Bronchial epithelial cell (primary cell): ENCODE measurements at regions not wholly inside any gene's neighbourhood (a gene's known extent, or its start where the extent isn't known, plus 50 kb on each side); places are given as distances from the start of the nearest gene placed in this dataset.
"Not testable (repeated sequence)": the region's sequence is repeated elsewhere in the genome, so short reads cannot be mapped to it uniquely, and the experiment has no call there.

Experiments used
- DNase-seq: peaks from one replicate; pipeline ENCODE4 v3.0.0-alpha.2; 2010; ENCODE audit warnings: low read depth
- FAIRE-seq: peaks from 2 replicates; lab custom pipeline; 2011; peaks lifted over from hg19 to GRCh38; lab: Jason Lieb, UNC
- H3K27me3 ChIP-seq: 2 replicates; pipeline ENCODE4 v1.5.1; 2011; ENCODE audit warnings: low read length; ENCODE audit not compliant: control insufficient read depth, insufficient read depth
- H3K36me3 ChIP-seq: 2 replicates; pipeline ENCODE4 v1.5.1; 2011; ENCODE audit warnings: low read length; ENCODE audit not compliant: control insufficient read depth, insufficient read depth
- H3K4me3 ChIP-seq: 2 replicates; pipeline ENCODE4 v1.5.1; 2011; ENCODE audit warnings: mild to moderate bottlenecking, low read depth, low read length, control low read depth
- CTCF ChIP-seq: IDR thresholded peaks from 2 replicates; pipeline ENCODE4 v1.5.1; 2011; ENCODE audit warnings: mild to moderate bottlenecking, moderate library complexity, low read length, control low read depth, inconsistent platforms; ENCODE audit not compliant: insufficient read depth, severe bottlenecking

- no peaks in the 10 kb centered on the region for H3K27me3 ChIP-seq
- H3K36me3 ChIP-seq = no peaks in the 10 kb centered on the region
- DNase-seq (no peak), FAIRE-seq (no peak)
- no peak for TF ChIP-seq CTCF
- H3K4me3 ChIP-seq = no peak overlapping the region
These were observed 55.1 kb upstream of the TLR4 start for GRCh38 chr9:117649126-117649525.

- no peaks in the 10 kb centered on the region for H3K36me3 ChIP-seq
- no peak for TF ChIP-seq CTCF
- H3K4me3 ChIP-seq = no peak overlapping the region
- no peak for FAIRE-seq
- no peaks in the 10 kb centered on the region for H3K27me3 ChIP-seq
- DNase-seq = no peak
These were observed 59.1 kb upstream of the TLR4 start for GRCh38 chr9:117644932-117645636.

- Histone ChIP-seq H3K27me3 (no peaks in the 10 kb centered on the region), H3K36me3 (no peaks in the 10 kb centered on the region), H3K4me3 (no peak overlapping the region)
- FAIRE-seq (no peak), DNase-seq (peak; percentile 60)
- TF ChIP-seq CTCF = peak; percentile 93
These were observed 59.9 kb upstream of the TLR4 start for GRCh38 chr9:117644133-117644931.

GRCh38 chr9:117643288-117643654 is 60.9 kb upstream of the TLR4 start:
- FAIRE-seq (no peak), DNase-seq (no peak)
- Histone ChIP-seq H3K27me3 (no peaks in the 10 kb centered on the region), H3K4me3 (no peak overlapping the region), H3K36me3 (no peaks in the 10 kb centered on the region)
- TF ChIP-seq CTCF = no peak

- not testable (repeated sequence) for FAIRE-seq, H3K36me3 ChIP-seq, H3K4me3 ChIP-seq, DNase-seq, H3K27me3 ChIP-seq
These were observed 61.5 kb upstream of the TLR4 start for GRCh38 chr9:117642571-117643287.

- FAIRE-seq = no peak
- H3K27me3 ChIP-seq = no peaks in the 10 kb centered on the region
- H3K4me3 ChIP-seq = no peak overlapping the region
- TF ChIP-seq CTCF = no peak
- no peaks in the 10 kb centered on the region for H3K36me3 ChIP-seq
- no peak for DNase-seq
These were observed 67.5 kb upstream of the TLR4 start for GRCh38 chr9:117636681-117637080.
